Cardiac fibroblast (primary cell): ENCODE measurements at regions not wholly inside any gene's neighbourhood (a gene's known extent, or its start where the extent isn't known, plus 50 kb on each side); places are given as distances from the start of the nearest gene placed in this dataset.
A peak's percentile ranks its signal among the peaks of the same experiment; 100 is the strongest.

Experiments used
- DNase-seq, 2 donors: peaks; one replicate each; pipeline versions ENCODE4 v3.0.0 to v3.0.0-alpha.2; 2010; ENCODE audit warnings: low read depth in 2 of 2
- H3K4me3 ChIP-seq, 2 donors: replicated peaks in 1 of 2; 1 replicate in 1 of 2; 2 replicates in 1 of 2; pipeline ENCODE4 v1.5.1; 2011; ENCODE audit warnings: low read depth in 2 of 2, low read length in 2 of 2, mild to moderate bottlenecking in 2 of 2, moderate library complexity in 1 of 2
- TF ChIP-seq, protein P1 (sequence below): IDR thresholded peaks from one replicate; pipeline ENCODE4 v1.5.1; 2011; ENCODE audit warnings: low read depth, mild to moderate bottlenecking, low read length, inconsistent platforms

DNA sequence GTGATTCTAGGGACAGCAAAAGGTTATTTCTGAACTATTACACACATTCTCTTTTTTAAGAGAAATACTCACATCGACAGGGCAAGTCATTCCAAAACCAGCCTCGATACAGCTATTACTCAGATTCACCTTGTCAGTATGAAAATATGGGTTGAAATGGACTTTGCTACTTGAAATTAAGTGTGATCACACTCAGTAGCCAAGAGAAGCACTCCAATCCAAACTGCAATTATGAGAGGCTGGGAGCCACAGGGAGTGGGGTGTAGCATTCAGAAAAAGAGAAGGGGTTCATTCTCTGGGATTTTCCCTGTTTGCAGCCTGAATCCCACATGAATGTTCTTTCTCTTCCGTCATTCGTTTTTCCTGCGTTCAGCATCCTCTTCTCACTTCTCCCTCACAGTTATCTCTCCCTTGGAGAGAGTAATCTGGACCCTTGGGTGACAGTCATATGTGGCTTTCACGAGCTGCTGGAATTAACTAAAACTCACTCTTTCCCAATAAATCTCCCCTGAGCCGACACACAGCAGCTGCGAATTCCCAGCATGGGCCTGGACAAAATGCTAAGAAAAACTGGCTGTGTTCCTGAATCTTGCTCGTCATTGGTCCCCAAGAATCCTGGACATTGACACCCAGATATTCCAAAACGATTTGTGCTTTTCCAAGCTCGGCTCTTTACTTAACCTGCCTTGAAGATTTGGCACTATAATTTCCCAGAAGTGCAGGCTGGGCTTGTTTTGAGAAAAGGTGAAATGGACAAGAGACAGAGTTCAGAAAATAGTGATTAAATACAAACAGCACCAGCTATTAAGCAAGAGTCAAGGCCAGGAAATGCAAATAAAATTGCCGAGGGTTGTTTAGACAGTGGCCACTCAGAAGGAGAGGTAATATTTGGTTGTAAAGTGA, 199.5 kb upstream of the PLEKHG7 start:
- TF ChIP-seq, protein P1, sequence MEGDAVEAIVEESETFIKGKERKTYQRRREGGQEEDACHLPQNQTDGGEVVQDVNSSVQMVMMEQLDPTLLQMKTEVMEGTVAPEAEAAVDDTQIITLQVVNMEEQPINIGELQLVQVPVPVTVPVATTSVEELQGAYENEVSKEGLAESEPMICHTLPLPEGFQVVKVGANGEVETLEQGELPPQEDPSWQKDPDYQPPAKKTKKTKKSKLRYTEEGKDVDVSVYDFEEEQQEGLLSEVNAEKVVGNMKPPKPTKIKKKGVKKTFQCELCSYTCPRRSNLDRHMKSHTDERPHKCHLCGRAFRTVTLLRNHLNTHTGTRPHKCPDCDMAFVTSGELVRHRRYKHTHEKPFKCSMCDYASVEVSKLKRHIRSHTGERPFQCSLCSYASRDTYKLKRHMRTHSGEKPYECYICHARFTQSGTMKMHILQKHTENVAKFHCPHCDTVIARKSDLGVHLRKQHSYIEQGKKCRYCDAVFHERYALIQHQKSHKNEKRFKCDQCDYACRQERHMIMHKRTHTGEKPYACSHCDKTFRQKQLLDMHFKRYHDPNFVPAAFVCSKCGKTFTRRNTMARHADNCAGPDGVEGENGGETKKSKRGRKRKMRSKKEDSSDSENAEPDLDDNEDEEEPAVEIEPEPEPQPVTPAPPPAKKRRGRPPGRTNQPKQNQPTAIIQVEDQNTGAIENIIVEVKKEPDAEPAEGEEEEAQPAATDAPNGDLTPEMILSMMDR = no peak
- DNase-seq = peak; percentile 7 to 8
- H3K4me3 ChIP-seq = no peak overlapping the region

DNA sequence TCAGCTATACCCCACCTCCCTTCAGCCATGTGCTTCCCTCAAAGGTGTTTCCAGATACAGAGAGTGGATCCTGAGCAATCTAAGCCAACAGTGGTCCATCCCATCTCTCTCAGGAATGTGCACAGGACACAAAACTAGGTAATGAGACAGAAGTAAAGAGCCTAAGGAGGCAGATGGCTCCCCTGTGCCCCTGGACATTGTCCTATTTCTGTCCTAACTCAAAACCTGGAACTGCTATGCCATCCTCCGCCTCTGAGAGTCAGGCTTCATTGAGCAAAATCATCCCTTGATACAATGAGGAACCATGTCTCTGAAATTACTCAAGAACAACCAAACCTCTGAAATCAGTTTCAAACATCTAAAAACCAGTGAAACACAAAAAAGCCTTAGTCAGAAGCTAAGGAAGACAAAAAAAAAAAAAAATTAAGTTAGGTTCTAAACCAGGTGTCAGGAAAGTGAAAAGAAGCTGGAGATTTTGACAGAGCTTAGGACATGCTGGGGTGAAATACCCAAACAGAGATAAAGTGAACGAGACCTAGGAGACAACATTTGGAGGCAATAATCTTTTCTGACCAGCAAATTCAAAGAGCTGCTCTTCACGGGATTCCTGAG, 200.3 kb upstream of the PLEKHG7 start:
- no peak overlapping the region for H3K4me3 ChIP-seq
- peak; percentile 8 to 32 for DNase-seq

DNA sequence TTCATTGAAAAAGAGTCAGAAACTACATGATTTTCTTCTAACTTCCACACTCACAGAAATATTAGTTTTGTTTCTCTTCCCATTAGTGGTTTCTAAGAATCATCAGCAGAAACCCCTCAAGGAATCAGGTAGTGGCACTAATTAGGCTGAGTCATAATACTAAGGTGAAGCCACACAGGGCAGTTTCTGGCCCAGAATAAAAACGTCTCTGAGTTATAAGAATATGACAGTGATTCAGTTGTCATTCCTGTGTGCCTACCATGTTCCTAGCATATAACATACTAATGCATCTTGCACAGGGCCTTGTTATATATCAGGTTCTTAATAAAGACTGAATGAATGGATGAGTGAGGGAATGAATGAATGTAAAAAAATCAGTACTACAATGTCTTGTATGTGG, 206.0 kb upstream of the PLEKHG7 start:
- no peak overlapping the region for H3K4me3 ChIP-seq
- TF ChIP-seq, protein P1 = no peak
- no peak for DNase-seq

More for the DNA sequence above, 200.3 kb upstream of the PLEKHG7 start:
- TF ChIP-seq, protein P1 = peak; percentile 16

DNA sequence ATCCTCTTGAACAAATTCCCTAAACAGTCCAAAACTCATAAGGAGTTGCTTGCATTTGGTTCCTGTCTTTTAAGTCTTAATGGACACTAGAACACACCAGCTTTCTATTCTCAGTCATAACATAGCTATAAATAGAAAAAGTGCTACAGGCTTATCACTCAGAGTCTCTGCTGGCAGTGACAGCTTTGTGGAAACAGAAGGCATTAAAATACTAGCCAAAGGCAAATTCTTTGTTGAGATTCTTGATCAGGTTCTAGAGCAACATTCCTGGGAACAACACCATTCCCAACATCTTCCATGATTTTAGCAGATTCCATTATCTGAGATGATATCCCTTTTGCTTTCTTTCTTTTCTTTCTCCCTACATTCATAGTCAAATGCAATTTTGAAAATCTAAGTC, 207.7 kb upstream of the PLEKHG7 start:
- no peak for DNase-seq
- TF ChIP-seq, protein P1 = no peak
- H3K4me3 ChIP-seq = no peak overlapping the region

DNA sequence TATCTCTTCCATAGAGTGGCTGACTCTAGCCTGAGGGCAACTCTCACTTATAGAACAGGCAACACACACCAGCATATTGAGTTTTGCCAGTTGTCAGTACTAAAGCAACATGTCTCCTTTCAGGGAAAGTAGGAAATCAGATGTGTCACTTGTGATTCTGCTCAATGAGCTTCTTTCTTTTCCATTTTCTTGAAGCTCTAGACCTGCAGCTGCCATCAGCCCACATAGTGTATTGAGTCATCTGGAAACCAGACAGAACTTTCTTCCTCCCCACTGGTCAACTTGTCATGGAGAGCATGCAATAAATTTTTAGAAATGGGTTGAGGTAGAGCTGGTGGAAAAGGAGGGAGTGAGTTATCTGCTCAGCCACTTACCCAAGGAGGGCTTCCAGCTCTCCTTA, 209.0 kb upstream of the PLEKHG7 start:
- DNase-seq = peak in 1 of 2 donors; percentile 23
- H3K4me3 ChIP-seq = no peak overlapping the region
- TF ChIP-seq, protein P1 = no peak

DNA sequence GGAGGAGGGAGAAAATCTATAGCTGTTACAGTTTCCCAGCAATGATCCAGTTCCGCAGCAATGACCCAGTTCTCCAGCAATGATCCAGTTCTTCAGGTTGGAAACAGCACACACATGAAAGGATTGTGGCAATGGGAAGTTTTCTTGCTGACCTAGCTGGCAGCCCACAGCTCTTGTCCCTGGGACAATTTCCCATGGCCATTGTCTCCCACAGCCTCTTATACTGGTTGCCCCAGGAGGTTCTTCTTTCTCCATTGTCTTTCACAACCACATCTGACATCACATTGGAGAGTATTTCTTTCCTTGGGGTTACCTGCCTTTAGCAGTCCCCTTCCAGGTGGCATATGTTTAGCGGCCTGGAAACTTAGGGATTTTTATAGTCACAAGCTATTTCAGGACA, 209.8 kb upstream of the PLEKHG7 start:
- TF ChIP-seq, protein P1 = no peak
- DNase-seq = no peak
- no peak overlapping the region for H3K4me3 ChIP-seq
